ENCODE measurements at regions not wholly inside any gene's neighbourhood (a gene's known extent, or its start where the extent isn't known, plus 50 kb on each side); places are given as distances from the start of the nearest gene placed in this dataset.

GRCh38 chr13:30141775-30142485 is 165.4 kb downstream of the KATNAL1 start:
- no peak for DNase-seq (ENCODE audit: low spot score)
- Histone ChIP-seq H3K4me3 (ENCODE audit: low read depth in 1 of 3, low read length in 3 of 3) (no peak overlapping the region), H3K27ac (ENCODE audit: low read depth in 1 of 2, low read length in 2 of 2) (no peak overlapping the region), H3K36me3 (ENCODE audit: control insufficient read depth in 4 of 4, insufficient read depth in 3 of 4, low read depth in 1 of 4, low read length in 3 of 4) (no peaks in the 10 kb centered on the region), H3K4me1 (ENCODE audit: control insufficient read depth in 4 of 4, insufficient read depth in 4 of 4, low read length in 3 of 4) (no peaks in the 10 kb centered on the region), H3K27me3 (ENCODE audit: control insufficient read depth in 4 of 4, insufficient read depth in 4 of 4, low read length in 3 of 4) (peaks cover 0 to 3% (median 0%) of the 10 kb centered on the region in 4 donors), H3K9me3 (ENCODE audit: control insufficient read depth in 4 of 4, low read length in 3 of 4) (no peaks in the 10 kb centered on the region), H3K9ac (ENCODE audit: low read depth in 1 of 2, low read length in 2 of 2) (no peak overlapping the region)
- no peak for TF ChIP-seq TAF1 (conservative IDR thresholded peaks at IDR 0.05)
- TF ChIP-seq REST (IDR thresholded peaks at IDR 0.05) = no peak
- TF ChIP-seq HNF4A (conservative IDR thresholded peaks at IDR 0.05) = no peak
- no peak for TF ChIP-seq GABPA (IDR thresholded peaks at IDR 0.05 in 1 of 2, conservative IDR thresholded peaks at IDR 0.05 in 1 of 2)
- no peak for TF ChIP-seq EGR1 (IDR thresholded peaks at IDR 0.05; ENCODE audit: low read depth in 2 of 2)
- TF ChIP-seq NR2F2 (IDR thresholded peaks at IDR 0.05) = no peak
- TF ChIP-seq, protein P1, sequence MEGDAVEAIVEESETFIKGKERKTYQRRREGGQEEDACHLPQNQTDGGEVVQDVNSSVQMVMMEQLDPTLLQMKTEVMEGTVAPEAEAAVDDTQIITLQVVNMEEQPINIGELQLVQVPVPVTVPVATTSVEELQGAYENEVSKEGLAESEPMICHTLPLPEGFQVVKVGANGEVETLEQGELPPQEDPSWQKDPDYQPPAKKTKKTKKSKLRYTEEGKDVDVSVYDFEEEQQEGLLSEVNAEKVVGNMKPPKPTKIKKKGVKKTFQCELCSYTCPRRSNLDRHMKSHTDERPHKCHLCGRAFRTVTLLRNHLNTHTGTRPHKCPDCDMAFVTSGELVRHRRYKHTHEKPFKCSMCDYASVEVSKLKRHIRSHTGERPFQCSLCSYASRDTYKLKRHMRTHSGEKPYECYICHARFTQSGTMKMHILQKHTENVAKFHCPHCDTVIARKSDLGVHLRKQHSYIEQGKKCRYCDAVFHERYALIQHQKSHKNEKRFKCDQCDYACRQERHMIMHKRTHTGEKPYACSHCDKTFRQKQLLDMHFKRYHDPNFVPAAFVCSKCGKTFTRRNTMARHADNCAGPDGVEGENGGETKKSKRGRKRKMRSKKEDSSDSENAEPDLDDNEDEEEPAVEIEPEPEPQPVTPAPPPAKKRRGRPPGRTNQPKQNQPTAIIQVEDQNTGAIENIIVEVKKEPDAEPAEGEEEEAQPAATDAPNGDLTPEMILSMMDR (IDR thresholded peaks at IDR 0.05; ENCODE audit: low read depth, low read length, missing input control) = no peak
- TF ChIP-seq FOXA1 (IDR thresholded peaks at IDR 0.05) = no peak
- TF ChIP-seq FOXA2 (IDR thresholded peaks at IDR 0.05) = no peak
- no peak for TF ChIP-seq RXRA (IDR thresholded peaks at IDR 0.05)
- no peak for TF ChIP-seq ZBTB33 (IDR thresholded peaks at IDR 0.05)
- no peak for TF ChIP-seq JUND (IDR thresholded peaks at IDR 0.05)
- TF ChIP-seq ATF3 (IDR thresholded peaks at IDR 0.05) = no peak
- no peak for TF ChIP-seq HNF4G (IDR thresholded peaks at IDR 0.05)
- whole genome bisulfite sequencing = 75% methylated on average over 6 of the region's 6 CpGs

GRCh38 chr13:30140973-30141372 is 166.4 kb downstream of the KATNAL1 start:
- H3K4me1 ChIP-seq (ENCODE audit: control insufficient read depth in 4 of 4, insufficient read depth in 4 of 4, low read length in 3 of 4) = no peaks in the 10 kb centered on the region
- 88% methylated on average over 12 of the region's 12 CpGs for WGBS
- no peak for TF ChIP-seq RXRA (IDR thresholded peaks at IDR 0.05)
- TF ChIP-seq JUND (IDR thresholded peaks at IDR 0.05) = no peak
- no peak for TF ChIP-seq FOXA1 (IDR thresholded peaks at IDR 0.05)
- no peak for TF ChIP-seq YY1 (IDR thresholded peaks at IDR 0.05)
- DNase-seq (ENCODE audit: low spot score) = no peak
- peaks cover 0 to 3% (median 0%) of the 10 kb centered on the region in 4 donors for H3K27me3 ChIP-seq (ENCODE audit: control insufficient read depth in 4 of 4, insufficient read depth in 4 of 4, low read length in 3 of 4)
- no peaks in the 10 kb centered on the region for H3K9me3 ChIP-seq (ENCODE audit: control insufficient read depth in 4 of 4, low read length in 3 of 4)
- no peaks in the 10 kb centered on the region for H3K36me3 ChIP-seq (ENCODE audit: control insufficient read depth in 4 of 4, insufficient read depth in 3 of 4, low read depth in 1 of 4, low read length in 3 of 4)
- H3K27ac ChIP-seq (ENCODE audit: low read depth in 1 of 2, low read length in 2 of 2) = no peak overlapping the region
- no peak overlapping the region for H3K9ac ChIP-seq (ENCODE audit: low read depth in 1 of 2, low read length in 2 of 2)
- no peak overlapping the region for H3K4me3 ChIP-seq (ENCODE audit: low read depth in 1 of 3, low read length in 3 of 3)

Data from liver (tissue), 8 donors.